Right ventricle myocardium inferior (tissue), 1 donor: ENCODE measurements at regions not wholly inside any gene's neighbourhood (a gene's known extent, or its start where the extent isn't known, plus 50 kb on each side); places are given as distances from the start of the nearest gene placed in this dataset.

ENCODE experiments used
- ATAC-seq: fragments of 200-7000 bp; cut with Tn5 transposase; one replicate; pipeline ENCODE4 v1.9.1; 2020; ENCODE audit warnings: mild to moderate bottlenecking, moderate library complexity
- DNase-seq: peaks from one replicate; pipeline ENCODE4 v3.0.0; 2021; ENCODE audit errors: missing footprints
- intact Hi-C: fragments of 100-400 bp; cut with DNase I; formaldehyde crosslinking; loops from one replicate; pipeline ENCODE4 v1.11.0; 2022
- donor health status: DM: no; HTN: yes; CAD: no; lungs with severe emphysema.

DNA sequence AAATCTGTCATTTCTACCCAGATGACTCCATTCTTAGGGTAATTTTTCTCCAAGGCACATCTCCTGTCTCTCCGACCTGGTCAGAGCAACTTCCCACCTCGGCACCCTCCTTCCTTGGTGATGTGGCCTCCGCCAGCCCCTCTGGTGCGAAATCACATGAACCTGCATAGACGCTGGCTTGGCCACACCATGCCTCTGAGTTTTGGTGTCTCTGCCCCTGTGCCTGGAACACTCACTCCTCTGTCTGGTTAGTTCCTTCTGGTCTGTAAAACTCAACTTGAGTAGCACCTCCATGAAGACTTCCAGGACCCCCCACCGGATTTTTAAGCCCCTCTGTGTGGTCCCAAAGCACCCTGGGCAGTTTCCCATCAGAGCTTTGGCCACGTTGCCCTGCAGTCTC lies 83.2 kb upstream of the OTOS start:
- ATAC-seq (no peak), DNase-seq (no peak)
- intact Hi-C loops: no loop called here

GRCh38 chr2:240224676-240225075 lies 84.2 kb upstream of the OTOS start:
- DNase-seq (no peak), ATAC-seq (no peak)
- intact Hi-C loops: no loop called here

DNA sequence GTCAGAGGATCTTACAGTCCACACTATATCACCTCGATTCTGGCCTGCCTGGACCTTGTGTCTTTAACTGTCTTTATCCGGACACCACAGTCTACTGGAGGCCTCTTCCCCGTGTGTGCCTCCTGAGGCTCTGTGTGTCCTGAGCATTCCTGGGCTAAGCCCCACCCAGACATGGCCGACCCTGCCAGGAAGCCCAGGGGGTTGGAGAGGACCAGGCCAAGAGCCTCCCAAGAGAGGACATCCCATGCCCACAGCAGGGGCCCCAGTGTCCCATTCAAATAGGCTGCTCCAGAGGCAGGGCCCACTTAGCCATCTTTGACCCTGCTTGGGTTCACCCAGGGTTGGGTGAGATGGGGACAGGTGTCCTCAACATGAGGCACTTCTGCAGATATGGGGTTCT lies 84.7 kb upstream of the OTOS start:
- intact Hi-C loops: no loop called here
- DNase-seq (no peak), ATAC-seq (no peak)

GRCh38 chr2:240225660-240226475 lies 85.4 kb upstream of the OTOS start:
- no peak for ATAC-seq
- no peak for DNase-seq
- intact Hi-C loops: no loop called here

DNA sequence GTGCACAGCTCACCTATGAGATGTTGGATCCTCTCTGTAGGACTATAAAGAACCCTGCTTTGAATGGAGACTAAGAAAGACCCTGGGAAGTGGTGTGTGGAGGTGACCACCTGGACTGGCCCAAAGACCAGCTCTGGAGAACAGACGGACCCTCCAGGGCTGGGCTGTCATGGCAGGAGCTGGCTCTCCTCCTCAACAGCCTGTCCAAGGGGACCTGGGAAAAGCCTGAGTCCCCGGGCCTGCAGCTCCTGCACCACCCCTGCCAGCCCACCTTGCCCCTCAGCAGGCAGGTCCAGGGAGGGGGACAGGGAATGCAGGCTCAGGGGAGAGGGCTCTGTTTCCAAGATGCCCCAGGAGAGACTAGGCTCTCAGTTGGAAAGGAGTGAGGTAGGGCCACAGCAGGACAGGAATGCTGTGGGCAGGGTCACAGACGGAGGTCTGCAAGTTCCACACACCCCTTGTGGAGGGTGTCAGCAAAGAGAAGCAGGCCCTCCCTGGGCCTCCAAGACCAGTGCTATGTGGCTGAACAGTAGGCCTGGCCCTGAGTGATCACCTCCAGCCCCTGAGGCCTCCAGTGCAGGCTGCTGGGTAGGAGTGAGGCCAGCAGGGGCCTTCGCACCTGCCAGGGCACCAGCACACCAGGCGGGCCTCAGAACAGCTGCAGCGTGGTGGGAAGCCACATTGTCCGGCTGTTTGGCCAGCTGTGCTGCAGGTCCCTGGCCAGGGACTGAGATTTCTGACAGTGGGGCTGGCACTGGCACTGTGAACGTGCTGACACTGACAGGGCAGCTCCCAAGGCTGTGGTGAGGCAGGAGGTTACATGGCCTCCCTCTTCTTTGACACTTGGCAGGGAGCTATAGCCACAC lies 86.4 kb upstream of the OTOS start:
- intact Hi-C loops: no loop called here
- peak; percentile 50 for DNase-seq
- ATAC-seq: peak; percentile 65

DNA sequence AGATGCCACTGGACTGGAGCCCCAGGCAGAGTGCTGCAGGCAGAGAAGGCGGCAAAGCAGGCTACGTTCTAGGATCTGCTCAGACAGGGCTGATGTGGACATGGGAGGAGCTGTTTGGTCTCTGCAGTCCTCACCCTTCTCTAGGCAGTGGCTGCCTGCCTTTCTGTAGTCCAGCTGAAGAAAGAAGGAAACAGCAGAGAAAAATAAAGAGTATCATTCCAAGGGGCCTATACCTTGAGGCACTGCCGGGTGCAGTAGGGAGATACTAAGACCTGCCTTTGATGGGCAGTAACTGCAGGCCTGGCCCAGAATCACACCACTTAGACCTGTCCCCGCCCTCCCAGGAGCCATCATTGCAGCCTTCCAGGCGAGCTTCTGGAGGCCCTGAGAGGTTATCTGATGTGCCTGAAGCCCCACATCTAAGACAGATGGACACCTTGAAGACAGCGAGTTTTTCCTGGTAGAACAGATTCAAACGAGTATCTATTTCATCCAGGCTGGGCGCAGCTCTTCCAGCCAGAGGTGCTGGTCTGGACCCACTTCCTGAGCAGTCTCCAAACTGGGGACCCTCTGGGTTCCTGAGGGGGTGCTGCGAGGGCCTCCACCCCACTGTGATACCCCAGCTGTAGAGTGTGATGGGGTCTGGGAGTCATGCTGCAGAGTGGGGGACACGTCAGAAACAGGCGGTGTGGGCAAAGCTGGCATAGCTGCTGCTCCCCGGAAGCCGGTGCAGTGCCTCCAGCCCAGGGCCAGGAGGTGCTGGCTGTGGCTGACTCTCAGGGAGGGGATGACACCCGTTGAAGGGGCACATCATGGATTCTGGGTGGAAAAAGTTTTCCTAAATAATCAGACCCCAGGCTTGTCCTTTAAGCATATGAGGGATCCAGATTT lies 87.3 kb upstream of the OTOS start:
- no peak for ATAC-seq
- no peak for DNase-seq
- intact Hi-C loops: no loop called here

- DNase-seq: no peak
- ATAC-seq: no peak
- intact Hi-C loops: no loop called here
Measured at GRCh38 chr2:240229005-240229404, 88.5 kb upstream of the OTOS start.

- intact Hi-C loops: loop anchor here (10.0 kb wide), 1 partner anchor 365 kb away; no protein-coding TSS in a partner anchor
- DNase-seq (no peak), ATAC-seq (no peak)
Measured at GRCh38 chr2:240229603-240230235, 89.3 kb upstream of the OTOS start.

DNA sequence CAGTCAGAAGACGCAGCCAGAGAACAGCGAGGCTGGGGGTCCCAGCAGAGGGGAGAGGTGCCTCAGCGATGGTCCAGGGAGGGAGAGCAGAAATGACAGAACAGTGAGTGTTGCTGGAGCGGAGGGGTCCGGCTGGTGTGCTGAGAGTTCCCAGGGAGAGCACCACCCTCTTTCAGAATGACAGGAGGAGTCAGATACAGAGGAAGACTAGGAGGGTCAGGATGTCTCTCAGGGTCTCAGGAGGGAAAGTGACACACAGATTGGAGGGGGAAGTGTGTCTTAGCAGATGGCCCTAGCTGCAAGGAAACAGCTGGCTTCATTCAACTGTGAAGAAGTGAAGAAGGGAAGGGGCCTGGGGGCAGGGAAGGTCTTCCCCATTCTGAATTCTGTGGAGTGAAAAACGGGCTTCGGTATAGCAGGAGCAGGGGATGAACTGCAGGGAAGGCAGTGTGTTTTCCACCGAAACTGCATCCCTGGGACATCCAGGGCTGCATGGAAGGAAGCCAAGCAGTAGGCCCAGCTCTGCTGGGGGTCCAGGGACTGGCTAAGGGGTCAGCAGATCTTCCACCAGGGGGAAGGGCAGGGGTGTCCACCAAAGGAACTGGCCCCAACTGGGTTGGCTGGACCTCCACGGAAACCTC lies 90.0 kb upstream of the OTOS start:
- ATAC-seq (no peak), DNase-seq (no peak)
- intact Hi-C loops: loop anchor here (10.0 kb wide), 1 partner anchor 364 kb away; no protein-coding TSS in a partner anchor

DNA sequence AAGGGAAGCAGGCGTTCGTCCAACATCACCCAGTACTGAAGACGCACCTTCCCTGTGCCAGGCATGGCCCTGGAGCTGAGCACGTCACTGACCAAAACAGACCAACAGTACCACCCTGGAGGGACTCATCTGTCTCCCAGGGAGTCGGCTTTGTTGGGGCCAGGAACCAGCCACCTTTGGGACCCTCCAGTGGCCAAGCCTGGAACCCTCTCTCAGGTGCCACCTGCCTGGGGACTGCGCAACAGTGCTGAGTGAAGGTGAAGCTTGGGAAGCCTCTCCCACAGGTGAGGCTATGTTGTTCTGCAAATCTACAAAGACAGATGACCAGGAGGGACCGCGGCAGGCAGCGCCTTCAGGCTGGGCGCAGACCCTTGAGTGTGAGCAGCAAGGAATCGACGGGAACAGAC lies 91.4 kb upstream of the OTOS start:
- ATAC-seq (no peak), DNase-seq (no peak)
- intact Hi-C loops: loop anchor here (2.0 to 10.0 kb wide), 2 partner anchors 111 to 363 kb away; no protein-coding TSS in a partner anchor

DNA sequence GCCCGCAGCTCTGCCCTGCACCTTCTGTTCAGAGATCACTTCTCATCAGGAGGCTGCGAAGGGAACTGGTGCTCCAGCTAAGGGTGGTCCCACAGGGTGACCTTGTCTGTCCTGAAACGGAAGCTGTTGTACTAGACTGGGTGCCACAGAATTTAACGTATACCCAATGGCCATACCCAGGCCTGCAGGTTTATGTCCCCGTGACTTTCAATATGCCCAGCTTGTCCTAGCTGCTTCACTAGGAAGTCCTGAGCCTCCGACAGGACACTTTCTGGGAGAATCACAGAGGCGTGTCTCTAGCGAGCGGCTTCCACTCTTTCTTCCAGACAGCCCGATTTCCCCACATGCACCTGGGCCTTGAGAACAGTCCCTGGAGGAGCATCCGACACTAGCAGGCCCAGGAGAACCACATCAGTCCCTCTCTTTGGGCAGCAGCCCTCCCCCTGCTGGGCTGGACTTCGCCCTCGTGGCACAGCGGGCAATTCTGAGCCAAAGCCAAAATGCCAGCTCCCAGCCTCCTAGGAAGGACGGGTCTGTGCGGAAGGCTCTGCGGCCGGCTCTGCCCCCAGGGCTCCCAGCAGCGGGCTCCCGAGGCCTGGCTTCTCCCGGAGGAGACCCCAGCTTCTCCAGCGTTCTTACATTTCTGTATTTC lies 91.9 kb upstream of the OTOS start:
- no peak for DNase-seq
- ATAC-seq: no peak
- intact Hi-C loops: loop anchor here (2.0 to 10.0 kb wide), 2 partner anchors 110 to 362 kb away; no protein-coding TSS in a partner anchor

- ATAC-seq (peak; percentile 81), DNase-seq (peak; percentile 89)
- intact Hi-C loops: loop anchor here (1.0 to 10.0 kb wide), 4 partner anchors 63 to 362 kb away; no protein-coding TSS in a partner anchor
Measured at GRCh38 chr2:240232961-240233884, 92.8 kb upstream of the OTOS start.

DNA sequence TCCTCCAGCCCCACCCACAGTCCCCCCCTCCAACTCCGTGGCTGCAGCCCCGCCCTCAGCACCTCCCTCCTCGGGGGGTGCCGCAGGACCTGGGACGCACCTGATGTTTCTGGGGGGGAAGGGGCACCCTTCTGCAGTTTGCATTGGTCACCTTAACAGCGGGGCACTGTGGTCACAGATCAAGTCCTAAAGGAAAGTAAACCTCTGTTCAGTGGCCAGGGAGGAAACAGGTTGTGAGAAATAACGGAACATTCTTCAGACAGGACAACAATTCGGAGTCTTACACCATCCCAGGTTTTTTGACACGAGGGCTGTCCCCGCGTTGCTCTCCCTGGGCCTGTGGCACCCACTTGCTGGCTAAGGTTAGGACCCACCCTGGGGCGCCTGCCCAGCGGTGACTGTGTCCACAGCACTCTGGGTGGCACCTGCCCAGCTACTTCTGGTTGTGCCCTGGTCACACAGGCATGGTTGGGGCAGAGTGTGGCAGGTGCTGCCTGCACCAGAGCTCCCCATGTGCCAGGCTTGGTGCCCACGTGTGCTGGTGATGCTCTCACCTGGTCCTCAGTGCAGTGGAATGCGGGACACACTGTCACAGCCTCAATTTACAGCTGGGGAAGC lies 93.5 kb upstream of the OTOS start:
- intact Hi-C loops: loop anchor here (1.0 to 10.0 kb wide), 4 partner anchors 62 to 361 kb away; no protein-coding TSS in a partner anchor

GRCh38 chr2:240234503-240234951 lies 94.1 kb upstream of the OTOS start:
- intact Hi-C loops: loop anchor here (10.0 kb wide), 1 partner anchor 360 kb away; no protein-coding TSS in a partner anchor
- DNase-seq: no peak

More for the DNA sequence above, 93.5 kb upstream of the OTOS start:
- DNase-seq (no peak), ATAC-seq (no peak)

DNA sequence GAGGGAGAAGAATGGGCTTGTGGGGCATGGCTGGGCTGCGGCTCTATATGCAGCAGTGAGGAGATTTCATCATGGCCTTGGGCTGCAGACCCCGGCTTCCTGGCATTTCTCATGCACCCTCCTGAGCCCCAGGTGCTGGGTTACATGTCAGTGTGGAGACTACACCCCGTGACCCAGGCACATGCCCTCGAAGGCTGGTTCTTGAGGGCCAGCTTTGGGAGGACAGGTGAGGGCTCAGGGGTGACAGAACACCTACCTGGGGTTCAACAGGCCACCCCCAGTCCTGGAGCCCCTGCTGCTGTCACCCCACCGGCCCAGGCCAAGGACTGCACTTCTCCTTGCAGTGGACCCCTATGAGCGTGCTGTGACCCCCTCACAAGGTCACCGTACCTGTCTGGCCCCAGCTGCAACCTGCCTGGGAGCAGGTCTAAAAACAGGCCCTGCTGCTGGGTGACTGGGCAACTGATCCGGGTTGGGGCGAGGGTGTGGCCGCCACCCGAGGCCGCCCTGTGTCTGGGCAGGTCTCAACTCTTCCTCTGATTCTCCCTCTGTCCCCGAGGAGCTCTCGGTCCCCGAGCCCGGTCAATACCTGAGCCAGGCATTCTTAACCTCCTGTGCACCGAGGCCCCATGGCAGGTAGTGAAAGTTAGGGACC lies 94.8 kb upstream of the OTOS start:
- no peak for ATAC-seq
- intact Hi-C loops: loop anchor here (10.0 kb wide), 1 partner anchor 360 kb away; no protein-coding TSS in a partner anchor
- no peak for DNase-seq

More at GRCh38 chr2:240234503-240234951, 94.1 kb upstream of the OTOS start:
- no peak for ATAC-seq
